A549 (cell line): ENCODE measurements at regions not wholly inside any gene's neighbourhood (a gene's known extent, or its start where the extent isn't known, plus 50 kb on each side); places are given as distances from the start of the nearest gene placed in this dataset.

Experiments
- ATAC-seq, 2 experiments: fragments of 200-7000 bp in 1 of 2; fragments of >200 bp in 1 of 2; cut with Nextera tagmentation in 1 of 2; cut with Tn5 transposase in 1 of 2; 3 replicates each; pipeline versions ENCODE4 v1.8.0 to v1.9.1; 2018 to 2020; ENCODE audit warnings: mild to moderate bottlenecking in 1 of 2, moderate library complexity in 1 of 2
- CTCF ChIA-PET: fragments of 300-600 bp; sonication (Branson Sonifier 250); formaldehyde crosslinking; extraction: SDS; loops from one replicate; lab custom pipeline; 2021; ENCODE audit warnings: antibody characterized with exemption, inconsistent platforms; lab: Yijun Ruan, JAX
- POLR2A ChIA-PET: fragments of 350-600 bp; formaldehyde crosslinking; extraction: SDS; loops from one replicate; lab custom pipeline; 2021; ENCODE audit warnings: antibody characterized with exemption, inconsistent platforms; lab: Yijun Ruan, JAX
- DNase-seq, 2 experiments: peaks; one replicate each; pipeline versions ENCODE4 v3.0.0 to v3.0.0-alpha.2; 2011 to 2016; ENCODE audit warnings: low read depth in 1 of 2, low spot score in 1 of 2
- FAIRE-seq: peaks from 2 replicates; lab custom pipeline; 2011; peaks lifted over from hg19 to GRCh38; lab: Jason Lieb, UNC
- H3K27ac ChIP-seq, 2 experiments: fragments of >200 bp; sonication (Bioruptor Twin); formaldehyde crosslinking; 3 replicates each; pipeline ENCODE4 v1.5.1; 2016 to 2017
- H3K4me1 ChIP-seq: fragments of >200 bp; sonication (Bioruptor Twin); formaldehyde crosslinking; 3 replicates; pipeline ENCODE4 v1.6.1; 2016
- H3K4me2 ChIP-seq: fragments of >200 bp; sonication (Bioruptor Twin); formaldehyde crosslinking; 3 replicates; pipeline ENCODE4 v1.6.1; 2016
- H3K4me3 ChIP-seq: fragments of >200 bp; sonication (Bioruptor Twin); formaldehyde crosslinking; 3 replicates; pipeline ENCODE4 v1.5.1; 2016
- H3K9me3 ChIP-seq: fragments of >200 bp; sonication (Bioruptor Twin); formaldehyde crosslinking; 3 replicates; pipeline ENCODE4 v1.6.1; 2016
- CHD2 ChIP-seq: fragments of 150-350 bp; IDR thresholded peaks from 2 replicates; pipeline ENCODE4 v1.6.1; 2014; ENCODE audit warnings: low read length; ENCODE audit not compliant: partially characterized antibody
- EHF ChIP-seq: fragments of 250-450 bp; sonication (Bioruptor Pico); IDR thresholded peaks from 2 replicates; pipeline ENCODE4 v1.5.0; 2020; ENCODE audit warnings: mild to moderate bottlenecking
- EP300 ChIP-seq, 2 experiments: fragments of >200 bp; sonication (Bioruptor Twin); formaldehyde crosslinking; IDR thresholded peaks; 2 replicates in 1 of 2; 3 replicates in 1 of 2; pipeline ENCODE4 v1.6.1; 2016 to 2017
- HEYL ChIP-seq: fragments of 250-450 bp; sonication (Bioruptor Pico); IDR thresholded peaks from 2 replicates; pipeline ENCODE4 v1.8.0; 2021; ENCODE audit warnings: mild to moderate bottlenecking, moderate library complexity
- HOXA7 ChIP-seq: fragments of 250-450 bp; sonication (Bioruptor Pico); IDR thresholded peaks from 2 replicates; pipeline ENCODE4 v1.5.0; 2020; ENCODE audit warnings: mild to moderate bottlenecking, moderate library complexity
- JUNB ChIP-seq: fragments of >200 bp; sonication (Bioruptor Twin); formaldehyde crosslinking; IDR thresholded peaks from 2 replicates; pipeline ENCODE4 v1.6.1; 2016
- KDM5A ChIP-seq: fragments of 200-600 bp; sonication (generic); IDR thresholded peaks from 2 replicates; pipeline ENCODE4 v1.6.1; 2016; ENCODE audit warnings: antibody characterized with exemption, mild to moderate bottlenecking
- MYC ChIP-seq: IDR thresholded peaks from 2 replicates; pipeline ENCODE4 v1.6.1; 2012; ENCODE audit warnings: mild to moderate bottlenecking, inconsistent platforms, low read length, improper control_type of control experiment, borderline replicate concordance
- NPAS2 ChIP-seq: fragments of 250-450 bp; sonication (Bioruptor Pico); IDR thresholded peaks from 2 replicates; pipeline ENCODE4 v1.8.0; 2022; ENCODE audit warnings: mild to moderate bottlenecking, moderate library complexity, borderline replicate concordance
- RCOR1 ChIP-seq: fragments of 150-350 bp; IDR thresholded peaks from 2 replicates; pipeline ENCODE4 v1.6.1; 2014; ENCODE audit warnings: antibody characterized with exemption, low read length, low read depth
- SREBF2 ChIP-seq: fragments of 450-650 bp; IDR thresholded peaks from 2 replicates; pipeline ENCODE4 v1.6.1; 2014; ENCODE audit warnings: mild to moderate bottlenecking, moderate library complexity
- ZC3H11A ChIP-seq: fragments of 450-650 bp; IDR thresholded peaks from 2 replicates; pipeline ENCODE4 v1.6.1; 2014; ENCODE audit warnings: antibody characterized with exemption, mild to moderate bottlenecking
- ZNF302 ChIP-seq: fragments of 250-450 bp; sonication (Bioruptor Pico); IDR thresholded peaks from 2 replicates; pipeline ENCODE4 v1.9.0; 2021; ENCODE audit warnings: inconsistent platforms, mild to moderate bottlenecking, moderate library complexity
- WGBS: methylation state at CpG from one replicate; pipeline ENCODE4 v1.1.6; 2017; ENCODE audit errors: missing lambda C conversion rate; 5-methylcytosine and 5-hydroxymethylcytosine counted together
- TF ChIP-seq, protein P1 (sequence below): fragments of 450-650 bp; IDR thresholded peaks from 2 replicates; pipeline ENCODE4 v1.6.1; 2014; ENCODE audit warnings: antibody characterized with exemption
- TF ChIP-seq, protein P2 (sequence below): fragments of 250-450 bp; sonication (Bioruptor Pico); IDR thresholded peaks from 2 replicates; pipeline ENCODE4 v1.5.0; 2020; ENCODE audit warnings: low read depth, mild to moderate bottlenecking, moderate library complexity
- TF ChIP-seq, protein P3 (sequence below): fragments of 150-350 bp; IDR thresholded peaks from 2 replicates; pipeline ENCODE4 v1.6.1; 2014; ENCODE audit warnings: low read depth, mild to moderate bottlenecking, low read length
- TF ChIP-seq, protein P4 (sequence below): fragments of 250-450 bp; sonication (Bioruptor Pico); IDR thresholded peaks from 2 replicates; pipeline ENCODE4 v1.5.0; 2021; ENCODE audit warnings: mild to moderate bottlenecking, moderate library complexity, borderline replicate concordance
- TF ChIP-seq, protein P5 (sequence below): IDR thresholded peaks from 2 replicates; pipeline ENCODE4 v1.6.1; 2012

DNA sequence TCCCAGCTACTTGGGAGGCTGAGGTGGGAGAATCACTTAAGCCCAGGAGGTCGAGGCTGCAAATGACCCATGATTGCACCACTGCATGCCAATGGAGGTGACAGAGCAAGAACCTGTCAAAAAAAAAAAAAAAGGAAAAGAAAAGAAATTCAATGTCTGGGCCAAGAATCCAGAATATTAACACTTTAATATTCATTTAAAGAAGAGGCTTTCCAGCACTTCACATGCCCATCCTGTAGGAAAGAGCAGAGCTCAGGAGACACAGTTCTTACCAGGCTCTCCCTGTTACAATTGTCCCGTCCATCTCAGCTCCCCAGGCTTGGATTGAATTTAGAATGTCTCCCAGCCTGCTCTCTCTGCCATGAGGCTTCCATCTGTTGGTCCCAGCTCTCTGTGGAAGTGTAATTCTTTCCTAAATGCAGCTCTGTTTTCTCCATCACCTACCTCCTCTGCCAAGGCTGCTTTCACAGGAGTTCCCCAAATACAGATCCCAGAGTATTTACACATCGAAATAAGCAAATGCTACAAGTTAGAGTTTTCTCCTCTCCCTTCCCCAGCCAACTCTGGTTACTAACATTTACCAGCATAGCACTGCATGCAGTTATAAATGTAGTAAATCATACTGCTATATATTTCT, 116.6 kb upstream of the CDC42BPA start:
- POLR2A ChIA-PET = no interaction called here
- 84% methylated on average over 3 of the region's 3 CpGs for WGBS
- no peak for DNase-seq
- FAIRE-seq = no peak
- TF ChIP-seq MYC = no peak
- TF ChIP-seq, protein P1, sequence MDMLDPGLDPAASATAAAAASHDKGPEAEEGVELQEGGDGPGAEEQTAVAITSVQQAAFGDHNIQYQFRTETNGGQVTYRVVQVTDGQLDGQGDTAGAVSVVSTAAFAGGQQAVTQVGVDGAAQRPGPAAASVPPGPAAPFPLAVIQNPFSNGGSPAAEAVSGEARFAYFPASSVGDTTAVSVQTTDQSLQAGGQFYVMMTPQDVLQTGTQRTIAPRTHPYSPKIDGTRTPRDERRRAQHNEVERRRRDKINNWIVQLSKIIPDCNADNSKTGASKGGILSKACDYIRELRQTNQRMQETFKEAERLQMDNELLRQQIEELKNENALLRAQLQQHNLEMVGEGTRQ = no peak
- peaks cover 32% of the 10 kb centered on the region for H3K4me1 ChIP-seq
- H3K27ac ChIP-seq = 0 out of 6 replicates have a peak overlapping the region, but pooled peaks of 1 of the 2 experiments have one; percentile 39
- ATAC-seq = no peak
- no peak overlapping the region for H3K4me3 ChIP-seq
- no peak overlapping the region for H3K4me2 ChIP-seq
- no peaks in the 10 kb centered on the region for H3K9me3 ChIP-seq
- CTCF ChIA-PET = interaction anchor here (0.7 to 1.1 kb wide), 3 partner anchors 116 to 887 kb away, joined by 4 read pairs; partner anchors contain the start of gene CDC42BPA

DNA sequence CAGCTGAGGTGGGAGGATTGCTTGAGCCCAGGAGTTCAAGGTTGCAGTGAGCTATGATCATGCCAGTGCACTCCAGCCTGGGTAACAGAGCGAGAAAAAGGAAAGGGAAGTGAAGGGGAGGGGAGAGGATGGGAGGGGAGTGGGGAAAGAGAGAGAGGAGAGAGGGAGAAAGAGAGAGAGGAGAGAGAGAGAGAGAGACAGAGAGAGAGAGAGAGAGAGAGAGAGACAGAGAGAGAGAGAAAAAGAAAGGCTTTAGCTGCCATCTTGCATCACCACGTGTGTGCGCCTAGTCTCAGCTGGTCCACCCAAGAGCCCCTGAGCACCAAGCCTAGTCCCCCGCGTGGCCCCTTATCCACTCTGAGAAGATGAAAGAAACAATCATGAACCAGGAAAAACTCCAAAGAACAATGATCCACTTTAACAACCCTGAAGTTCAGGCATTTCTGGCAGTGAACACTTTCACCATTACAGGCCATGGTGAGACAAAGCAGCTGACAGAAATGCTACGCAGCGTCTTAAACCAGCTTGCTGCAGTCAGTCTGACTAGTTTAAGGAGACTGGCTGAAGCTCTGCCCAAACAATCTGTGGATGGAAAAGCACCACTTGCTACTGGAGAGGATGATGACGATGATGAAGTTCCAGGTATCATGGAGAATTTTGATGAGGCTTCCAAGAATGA, 115.5 kb upstream of the CDC42BPA start:
- no peak for FAIRE-seq
- Histone ChIP-seq H3K4me2 (no peak overlapping the region), H3K27ac (no peak overlapping the region; a peak in 2 of 6 replicates), H3K4me3 (no peak overlapping the region), H3K4me1 (peaks cover 43% of the 10 kb centered on the region), H3K9me3 (no peaks in the 10 kb centered on the region)
- CTCF ChIA-PET = interaction anchor here (1.1 to 1.9 kb wide), 2 partner anchors 14 to 808 kb away, joined by 4 to 6 read pairs; no protein-coding TSS in a partner anchor
- TF ChIP-seq CHD2 (no peak), EHF (no peak), RCOR1 (no peak), KDM5A (no peak)
- TF ChIP-seq, protein P2, sequence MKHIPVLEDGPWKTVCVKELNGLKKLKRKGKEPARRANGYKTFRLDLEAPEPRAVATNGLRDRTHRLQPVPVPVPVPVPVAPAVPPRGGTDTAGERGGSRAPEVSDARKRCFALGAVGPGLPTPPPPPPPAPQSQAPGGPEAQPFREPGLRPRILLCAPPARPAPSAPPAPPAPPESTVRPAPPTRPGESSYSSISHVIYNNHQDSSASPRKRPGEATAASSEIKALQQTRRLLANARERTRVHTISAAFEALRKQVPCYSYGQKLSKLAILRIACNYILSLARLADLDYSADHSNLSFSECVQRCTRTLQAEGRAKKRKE (CRISPR knock-in tag) = no peak
- no peak for DNase-seq
- POLR2A ChIA-PET = no interaction called here
- no peak for ATAC-seq
- WGBS = 88% methylated on average over 8 of the region's 8 CpGs

DNA sequence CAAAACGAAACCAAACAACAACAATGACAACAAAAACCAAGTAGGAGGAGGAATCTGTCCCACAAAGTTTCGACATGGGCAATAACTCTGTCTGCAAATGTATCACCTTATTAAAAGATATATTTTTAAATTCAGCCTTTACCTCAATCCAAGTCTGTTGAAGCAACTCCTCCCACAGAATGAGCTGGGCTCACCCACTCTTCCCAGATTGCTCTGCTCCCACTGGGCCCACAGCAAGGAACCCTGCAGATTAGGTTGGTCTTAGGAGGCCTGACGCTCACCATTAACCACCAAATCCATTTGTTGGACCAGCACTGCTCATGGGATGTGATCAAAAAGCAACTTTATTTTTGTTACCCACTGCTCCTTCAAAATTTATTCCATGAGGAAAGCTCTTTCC, 114.7 kb upstream of the CDC42BPA start:
- no peak for DNase-seq
- Histone ChIP-seq H3K4me1 (peaks cover 51% of the 10 kb centered on the region), H3K27ac (peak overlapping the region; percentile 77 to 90; a peak in 5 of 6 replicates), H3K4me3 (no peak overlapping the region), H3K4me2 (no peak overlapping the region), H3K9me3 (no peaks in the 10 kb centered on the region)
- CTCF ChIA-PET = interaction anchor here (0.6 to 1.9 kb wide), 2 partner anchors 14 to 125 kb away, joined by 3 to 6 read pairs; no protein-coding TSS in a partner anchor
- FAIRE-seq = no peak
- ATAC-seq = no peak
- no peak for TF ChIP-seq JUNB
- TF ChIP-seq, protein P3, sequence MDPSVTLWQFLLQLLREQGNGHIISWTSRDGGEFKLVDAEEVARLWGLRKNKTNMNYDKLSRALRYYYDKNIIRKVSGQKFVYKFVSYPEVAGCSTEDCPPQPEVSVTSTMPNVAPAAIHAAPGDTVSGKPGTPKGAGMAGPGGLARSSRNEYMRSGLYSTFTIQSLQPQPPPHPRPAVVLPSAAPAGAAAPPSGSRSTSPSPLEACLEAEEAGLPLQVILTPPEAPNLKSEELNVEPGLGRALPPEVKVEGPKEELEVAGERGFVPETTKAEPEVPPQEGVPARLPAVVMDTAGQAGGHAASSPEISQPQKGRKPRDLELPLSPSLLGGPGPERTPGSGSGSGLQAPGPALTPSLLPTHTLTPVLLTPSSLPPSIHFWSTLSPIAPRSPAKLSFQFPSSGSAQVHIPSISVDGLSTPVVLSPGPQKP = no peak
- no peak for TF ChIP-seq ZC3H11A
- no peak for TF ChIP-seq HOXA7
- TF ChIP-seq ZNF302 (CRISPR knock-in tag) = no peak
- TF ChIP-seq HEYL (CRISPR knock-in tag) = no peak
- POLR2A ChIA-PET = no interaction called here
- WGBS = 85% methylated on average over 3 of the region's 3 CpGs

DNA sequence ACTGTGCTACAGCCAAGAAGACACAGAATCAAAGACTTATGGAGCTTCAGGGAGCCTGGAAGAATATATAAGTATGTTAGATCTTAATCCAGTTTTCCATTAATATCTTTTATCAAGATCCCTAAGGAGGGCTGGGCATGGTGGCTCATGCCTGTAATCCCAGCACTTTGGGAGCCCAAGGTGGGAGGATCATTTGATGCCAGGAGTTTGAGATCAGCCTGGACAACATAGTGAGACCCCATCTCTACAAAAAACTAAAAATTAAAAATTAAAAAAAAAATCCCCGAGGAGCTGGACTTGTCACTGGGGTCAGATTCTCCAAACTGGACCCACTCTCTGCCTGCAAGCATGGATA, 113.9 kb upstream of the CDC42BPA start:
- DNase-seq (no peak), ATAC-seq (no peak), FAIRE-seq (no peak)
- Histone ChIP-seq H3K4me3 (no peak overlapping the region), H3K4me1 (peaks cover 59% of the 10 kb centered on the region), H3K27ac (peak overlapping the region; percentile 77 to 90), H3K9me3 (no peaks in the 10 kb centered on the region), H3K4me2 (peak overlapping the region; percentile 60)
- WGBS = 97% methylated on average over 1 of the region's 1 CpG
- CTCF ChIA-PET = interaction anchor here (1.0 to 2.0 kb wide), 3 partner anchors 8 to 301 kb away, joined by 4 to 7 read pairs (median 5); no protein-coding TSS in a partner anchor
- no peak for TF ChIP-seq RCOR1
- TF ChIP-seq, protein P3 = no peak
- TF ChIP-seq, protein P4, sequence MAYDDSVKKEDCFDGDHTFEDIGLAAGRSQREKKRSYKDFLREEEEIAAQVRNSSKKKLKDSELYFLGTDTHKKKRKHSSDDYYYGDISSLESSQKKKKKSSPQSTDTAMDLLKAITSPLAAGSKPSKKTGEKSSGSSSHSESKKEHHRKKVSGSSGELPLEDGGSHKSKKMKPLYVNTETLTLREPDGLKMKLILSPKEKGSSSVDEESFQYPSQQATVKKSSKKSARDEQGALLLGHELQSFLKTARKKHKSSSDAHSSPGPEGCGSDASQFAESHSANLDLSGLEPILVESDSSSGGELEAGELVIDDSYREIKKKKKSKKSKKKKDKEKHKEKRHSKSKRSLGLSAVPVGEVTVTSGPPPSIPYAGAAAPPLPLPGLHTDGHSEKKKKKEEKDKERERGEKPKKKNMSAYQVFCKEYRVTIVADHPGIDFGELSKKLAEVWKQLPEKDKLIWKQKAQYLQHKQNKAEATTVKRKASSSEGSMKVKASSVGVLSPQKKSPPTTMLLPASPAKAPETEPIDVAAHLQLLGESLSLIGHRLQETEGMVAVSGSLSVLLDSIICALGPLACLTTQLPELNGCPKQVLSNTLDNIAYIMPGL (CRISPR knock-in tag) = no peak
- TF ChIP-seq SREBF2 = no peak
- TF ChIP-seq, protein P5, sequence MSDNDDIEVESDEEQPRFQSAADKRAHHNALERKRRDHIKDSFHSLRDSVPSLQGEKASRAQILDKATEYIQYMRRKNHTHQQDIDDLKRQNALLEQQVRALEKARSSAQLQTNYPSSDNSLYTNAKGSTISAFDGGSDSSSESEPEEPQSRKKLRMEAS = no peak
- TF ChIP-seq, protein P2 (CRISPR knock-in tag) = no peak
- TF ChIP-seq NPAS2 = no peak
- TF ChIP-seq EP300 (IDR thresholded peaks at IDR 0.05) = no peak
- POLR2A ChIA-PET = interaction anchor here (0.9 to 1.2 kb wide), 2 partner anchors 75 to 114 kb away, joined by 3 to 8 read pairs; partner anchors contain the start of gene CDC42BPA
